CD4-positive, alpha-beta T cell treated with Interleukin-2 at 100 ng/mL for 4 hours (primary cell): ENCODE measurements at regions not wholly inside any gene's neighbourhood (a gene's known extent, or its start where the extent isn't known, plus 50 kb on each side); places are given as distances from the start of the nearest gene placed in this dataset.

Source experiments
- DNase-seq: peaks from one replicate; pipeline ENCODE4 v3.0.0-alpha.2; 2020; ENCODE audit warnings: low spot score

DNA sequence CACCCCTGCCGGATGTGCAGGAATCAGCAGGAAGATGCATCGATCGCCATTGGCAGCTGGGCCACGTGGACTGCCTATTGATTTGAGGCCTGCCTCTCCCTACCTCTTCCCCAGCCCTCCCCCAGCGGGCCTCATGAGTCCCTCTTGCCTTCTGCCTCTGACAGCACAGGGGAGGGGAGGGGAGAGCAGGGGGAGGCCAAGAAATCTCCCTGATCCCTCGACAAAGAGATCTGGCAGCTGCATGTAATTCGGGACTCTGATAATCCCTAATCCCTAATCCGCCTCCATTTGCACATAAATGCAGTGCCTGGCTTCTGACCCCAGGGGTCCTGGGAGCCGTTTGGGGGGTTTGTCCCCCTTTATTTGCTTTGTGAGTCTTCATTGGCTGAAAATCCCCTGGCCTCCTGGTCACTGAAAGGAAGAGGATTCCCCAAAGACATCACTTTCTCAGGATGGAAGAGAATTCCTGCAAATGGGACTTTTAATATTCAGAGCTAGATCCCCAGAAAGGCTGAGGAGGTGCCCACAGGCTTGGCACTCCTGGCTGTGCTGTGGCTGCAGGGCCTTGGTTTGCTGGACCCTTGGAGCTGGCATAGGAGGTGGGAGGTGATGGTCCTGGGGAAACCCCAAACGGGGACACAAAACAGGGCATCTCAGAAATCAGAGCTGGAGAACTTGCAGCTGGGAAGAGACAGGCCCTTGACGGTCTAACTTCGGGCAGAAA is 239.4 kb upstream of the POU3F1 start:
- DNase-seq, result no peak

DNA sequence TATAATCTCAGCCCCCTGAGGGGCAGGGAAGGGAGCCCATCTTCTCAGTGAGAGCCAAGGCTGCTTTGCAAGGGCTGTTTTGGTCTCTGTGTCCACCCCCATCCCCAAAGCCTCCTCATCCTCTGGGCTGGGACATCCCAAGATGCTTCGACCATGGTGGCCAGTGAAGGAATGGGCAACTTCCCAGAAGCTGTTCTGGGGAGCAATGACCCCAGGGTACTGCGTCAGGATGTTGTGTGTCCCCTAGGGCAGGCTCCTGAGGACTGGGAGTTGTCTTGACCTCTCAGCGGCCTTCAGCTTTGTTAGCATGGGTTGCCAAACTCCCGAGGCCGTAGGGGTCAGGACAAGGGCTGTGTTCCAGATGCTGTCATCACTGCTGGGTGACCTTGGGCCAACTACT is 238.4 kb upstream of the POU3F1 start:
- DNase-seq, result no peak

DNA sequence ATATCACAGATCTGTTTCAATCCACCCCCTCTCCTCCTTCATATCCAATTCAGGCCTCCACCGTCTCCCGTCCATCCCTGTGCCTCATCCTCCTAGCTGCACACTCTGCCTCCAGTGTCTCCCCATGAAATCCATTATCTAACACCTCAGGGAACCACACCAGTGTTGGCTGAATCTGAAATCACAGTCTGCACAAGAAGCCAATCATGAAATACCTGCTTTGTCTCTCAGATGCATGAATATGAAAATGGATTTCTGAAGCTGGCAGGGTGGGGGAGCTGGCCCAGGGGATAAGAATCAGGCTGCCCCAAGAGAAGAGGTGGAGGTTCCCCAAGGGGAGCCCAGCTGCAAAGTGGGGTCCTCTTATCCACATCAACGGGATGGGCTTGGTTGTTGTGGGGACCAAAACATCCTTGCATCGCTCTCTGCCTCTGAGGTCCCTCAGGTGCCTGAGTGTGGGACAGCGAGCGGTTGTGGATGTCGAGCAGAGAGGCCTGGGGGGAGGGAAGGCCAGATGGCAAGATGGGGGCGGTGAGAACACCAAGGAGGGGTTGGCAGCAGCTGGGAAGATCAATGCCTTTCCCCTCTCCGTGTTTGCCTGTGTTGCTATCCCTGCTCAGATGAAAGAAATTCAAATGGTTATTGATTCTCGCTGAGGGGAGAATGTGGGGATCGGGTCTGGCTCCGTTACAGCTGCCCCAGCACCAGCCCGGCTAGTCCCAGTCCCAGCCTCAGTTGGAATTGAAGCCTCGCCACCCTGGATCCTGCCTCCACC is 237.3 kb upstream of the POU3F1 start:
- no peak for DNase-seq

DNA sequence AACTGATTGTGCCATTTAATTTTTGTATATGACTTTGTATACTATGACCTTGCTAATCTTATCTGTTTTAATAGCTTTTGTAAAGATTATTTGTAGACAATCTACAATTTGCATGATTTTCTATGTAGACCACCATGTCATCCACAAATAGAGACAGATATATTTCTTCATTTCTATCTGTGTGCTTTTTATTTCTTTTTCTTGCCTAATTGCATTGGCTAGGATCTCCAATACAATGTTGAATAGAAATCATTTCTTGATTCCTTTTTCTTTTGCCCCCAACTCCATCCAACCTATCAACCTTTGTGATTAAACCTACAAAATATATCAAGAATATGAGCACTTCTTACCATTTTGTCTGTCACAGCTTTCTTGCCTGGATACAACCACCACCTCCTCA is 232.6 kb upstream of the POU3F1 start:
- no peak for DNase-seq

DNA sequence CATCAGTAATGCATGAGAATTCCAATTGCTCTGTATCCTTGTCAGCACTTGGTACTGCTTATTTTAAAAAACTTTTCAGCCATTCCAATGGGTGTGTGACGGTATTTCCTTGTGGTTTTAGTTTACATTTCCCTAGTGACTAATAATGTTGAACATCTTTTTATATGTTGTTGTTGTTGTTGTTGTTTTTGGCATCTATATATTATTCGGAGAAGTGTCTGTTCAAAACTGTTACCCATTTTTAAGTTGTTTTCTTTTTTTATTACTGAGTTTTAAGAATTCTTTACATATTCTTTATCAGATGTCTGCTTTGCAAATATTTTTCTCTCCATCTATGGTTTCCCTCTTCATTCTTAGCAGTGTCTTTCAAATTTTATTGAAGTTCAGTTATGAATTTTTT is 231.1 kb upstream of the POU3F1 start:
- DNase-seq, result no peak

DNA sequence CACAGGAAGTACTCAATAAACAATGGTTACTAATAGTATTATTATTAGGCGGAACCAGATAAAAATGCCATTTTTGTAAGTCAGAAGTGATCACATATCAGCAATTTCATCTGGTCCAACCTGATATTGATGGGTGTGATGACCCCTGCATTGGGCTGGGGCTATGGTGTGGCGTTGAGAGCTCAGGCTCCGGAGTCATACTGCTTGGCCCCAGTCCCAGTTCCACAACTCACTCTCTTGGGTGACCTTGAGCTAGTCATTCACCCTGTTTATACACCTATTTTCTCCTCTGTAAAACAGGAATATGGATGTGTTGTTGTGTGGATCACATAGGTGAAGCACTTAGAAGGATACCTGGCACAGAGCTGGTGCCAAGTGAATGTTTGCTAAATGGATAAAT is 229.4 kb upstream of the POU3F1 start:
- DNase-seq, result no peak

DNA sequence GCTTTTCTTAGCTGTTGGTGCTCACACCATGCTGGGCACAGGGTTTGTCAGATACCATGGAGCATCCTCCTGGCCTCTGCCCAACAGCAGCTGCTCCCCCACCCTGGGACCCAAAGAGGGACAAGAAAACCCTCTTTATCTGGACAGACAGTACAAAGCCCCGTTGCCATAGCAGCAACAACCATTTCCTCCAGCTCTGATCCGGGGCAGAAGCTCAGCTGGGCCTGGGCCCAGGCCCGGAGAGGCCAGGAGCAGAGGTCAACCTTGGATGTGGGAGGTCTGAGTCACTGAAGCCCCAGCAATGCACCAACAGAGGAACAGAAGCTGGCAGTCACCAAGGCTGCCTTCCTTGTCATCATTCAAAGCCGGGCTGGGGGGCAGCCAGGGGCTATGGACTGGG is 228.4 kb upstream of the POU3F1 start:
- no peak for DNase-seq

DNA sequence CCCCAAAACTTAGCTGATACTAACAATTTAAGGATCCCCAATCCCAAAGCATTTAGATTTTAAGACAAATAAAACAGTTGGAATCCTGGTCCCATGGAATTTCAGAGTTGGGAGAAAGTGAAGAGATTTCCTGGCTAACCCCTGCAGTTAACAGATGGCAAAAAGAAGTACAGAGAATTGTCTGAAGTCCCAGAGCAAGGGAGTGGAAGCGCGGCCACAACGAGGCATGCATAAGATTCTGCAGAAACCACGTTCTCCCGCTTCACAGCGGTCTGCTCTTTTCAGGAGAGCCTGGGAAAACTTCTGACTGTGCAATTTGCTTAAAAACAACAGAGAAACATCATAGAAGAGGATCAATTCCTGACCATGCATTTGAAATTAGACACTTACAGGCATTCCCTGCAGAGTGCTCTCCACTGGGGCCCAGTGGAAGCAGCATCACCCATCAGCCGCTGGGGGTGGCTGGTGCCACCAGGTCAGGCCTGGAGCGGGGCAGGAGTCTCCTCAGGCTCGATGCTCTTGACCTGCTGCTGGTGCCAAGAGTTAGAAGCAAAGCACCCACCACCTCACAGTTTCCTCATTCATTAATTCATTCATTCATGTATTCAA is 226.7 kb upstream of the POU3F1 start:
- DNase-seq, result no peak

DNA sequence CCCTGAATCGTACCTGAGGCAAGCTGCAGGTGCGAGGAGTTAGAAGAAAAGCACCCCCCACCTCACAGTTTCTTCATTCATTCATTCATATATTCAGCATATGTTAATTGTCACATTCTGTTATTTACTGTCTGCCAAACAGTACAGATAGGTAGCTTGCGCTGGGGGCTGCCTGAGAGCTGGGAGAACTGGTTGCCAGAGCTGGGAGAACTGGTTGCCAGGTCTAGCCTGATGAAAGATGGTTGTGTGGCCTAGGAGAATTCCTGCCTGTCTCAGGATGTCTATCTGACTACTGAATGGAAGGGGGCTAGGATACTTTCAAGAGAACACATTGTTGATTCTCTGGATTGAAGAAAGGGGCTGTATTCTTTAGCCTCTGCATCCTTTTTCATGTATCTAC is 225.9 kb upstream of the POU3F1 start:
- no peak for DNase-seq

DNA sequence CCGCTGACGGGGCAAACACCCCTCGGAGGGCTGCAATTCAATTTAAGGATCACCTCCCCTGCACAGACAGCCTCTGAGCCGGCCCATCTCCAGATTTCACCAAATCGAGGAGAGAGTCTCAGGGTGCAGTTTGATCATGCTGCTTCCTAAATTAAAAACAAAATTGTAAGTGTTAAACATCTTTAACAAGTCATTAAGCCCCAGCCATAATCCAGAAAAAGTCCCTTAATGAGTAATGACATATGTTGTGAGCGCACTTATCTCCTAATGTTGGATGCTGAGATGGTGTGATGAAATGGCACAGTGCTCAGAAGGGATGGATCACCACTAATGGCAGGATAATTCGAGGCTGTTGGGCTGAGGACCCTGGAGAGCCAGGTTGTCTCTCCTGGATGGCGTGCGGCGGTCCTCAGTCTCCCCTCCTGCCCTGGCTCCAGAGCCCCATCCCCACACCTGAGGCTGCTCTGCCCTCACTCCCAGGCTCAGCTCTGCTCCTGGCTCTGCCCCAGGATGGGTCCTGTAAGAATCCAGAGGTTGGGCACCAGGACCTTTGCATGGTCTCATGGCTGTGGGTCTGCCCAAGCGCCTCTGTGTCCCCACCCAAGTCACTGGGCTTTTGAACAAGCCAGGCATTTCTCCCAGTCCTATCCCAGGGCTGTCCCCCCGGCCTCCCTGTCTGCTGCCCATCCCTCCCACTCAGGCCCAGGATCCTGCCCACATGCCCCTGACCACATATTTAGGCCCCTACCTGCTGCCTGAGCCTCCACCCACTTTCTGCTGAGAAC is 224.4 kb upstream of the POU3F1 start:
- DNase-seq, result no peak

DNA sequence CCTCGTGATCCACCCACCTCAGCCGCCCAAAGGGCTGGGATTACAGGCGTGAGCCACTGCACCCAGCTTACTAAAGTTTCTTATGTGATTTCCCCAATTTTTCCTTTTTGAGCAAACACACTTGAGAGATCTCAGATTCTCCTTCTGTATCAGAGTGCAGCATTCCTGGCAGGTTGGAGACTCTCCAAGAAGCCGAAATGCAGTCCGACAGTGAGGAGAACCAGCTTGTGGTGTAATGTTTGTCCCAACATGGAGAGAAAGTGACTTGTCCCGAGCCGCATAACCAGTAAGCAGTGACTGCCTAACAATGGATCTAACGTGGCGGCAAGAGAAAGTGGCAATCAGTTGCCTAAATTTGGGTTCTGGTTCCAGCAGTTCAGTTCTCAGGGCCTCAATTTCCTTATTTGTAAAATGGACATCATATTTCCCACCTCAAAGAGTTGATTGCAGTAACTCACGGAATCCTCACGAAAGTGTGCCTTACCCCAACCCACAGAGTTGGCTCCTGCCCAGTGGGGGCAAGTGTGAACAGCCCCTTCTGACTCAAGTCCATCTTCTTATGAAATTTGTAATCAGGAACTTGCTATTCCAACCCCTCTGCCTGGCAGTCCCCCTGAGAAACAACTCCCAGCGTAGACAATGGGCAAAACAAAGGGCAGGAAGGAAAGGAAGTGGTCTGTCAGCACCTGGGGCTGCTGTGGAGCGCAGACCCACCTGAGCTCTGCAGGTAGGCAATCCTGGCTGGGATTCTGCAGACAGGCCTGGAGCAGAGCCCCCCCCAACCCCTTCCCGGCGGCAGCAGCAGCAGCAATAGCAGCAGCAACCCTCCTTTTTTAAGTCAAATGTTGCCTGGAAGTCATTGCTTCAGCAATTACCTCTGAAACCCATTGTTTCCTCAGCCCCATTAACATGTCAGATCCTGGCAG is 223.6 kb upstream of the POU3F1 start:
- DNase-seq, result no peak

DNA sequence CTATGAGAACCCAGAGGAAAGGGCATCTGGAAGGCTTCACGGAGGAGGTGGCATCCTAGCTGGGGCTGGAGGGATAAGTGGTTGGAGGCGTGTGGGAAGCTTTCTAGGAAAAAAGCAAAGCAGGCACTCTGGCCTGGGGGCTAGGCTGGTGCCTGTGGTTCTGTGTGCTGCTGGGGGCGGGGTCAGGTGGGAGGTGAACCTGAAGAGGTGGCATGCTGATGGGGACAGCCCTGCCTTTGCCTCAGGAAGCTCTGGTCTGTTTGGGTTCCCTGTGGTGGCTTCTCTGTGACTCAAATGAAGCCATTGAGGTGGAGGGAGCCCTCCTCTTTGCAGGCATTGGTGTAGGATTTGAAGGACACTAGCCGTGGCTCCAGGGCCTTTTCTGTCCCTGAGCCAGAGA is 221.6 kb upstream of the POU3F1 start:
- DNase-seq, result no peak

DNA sequence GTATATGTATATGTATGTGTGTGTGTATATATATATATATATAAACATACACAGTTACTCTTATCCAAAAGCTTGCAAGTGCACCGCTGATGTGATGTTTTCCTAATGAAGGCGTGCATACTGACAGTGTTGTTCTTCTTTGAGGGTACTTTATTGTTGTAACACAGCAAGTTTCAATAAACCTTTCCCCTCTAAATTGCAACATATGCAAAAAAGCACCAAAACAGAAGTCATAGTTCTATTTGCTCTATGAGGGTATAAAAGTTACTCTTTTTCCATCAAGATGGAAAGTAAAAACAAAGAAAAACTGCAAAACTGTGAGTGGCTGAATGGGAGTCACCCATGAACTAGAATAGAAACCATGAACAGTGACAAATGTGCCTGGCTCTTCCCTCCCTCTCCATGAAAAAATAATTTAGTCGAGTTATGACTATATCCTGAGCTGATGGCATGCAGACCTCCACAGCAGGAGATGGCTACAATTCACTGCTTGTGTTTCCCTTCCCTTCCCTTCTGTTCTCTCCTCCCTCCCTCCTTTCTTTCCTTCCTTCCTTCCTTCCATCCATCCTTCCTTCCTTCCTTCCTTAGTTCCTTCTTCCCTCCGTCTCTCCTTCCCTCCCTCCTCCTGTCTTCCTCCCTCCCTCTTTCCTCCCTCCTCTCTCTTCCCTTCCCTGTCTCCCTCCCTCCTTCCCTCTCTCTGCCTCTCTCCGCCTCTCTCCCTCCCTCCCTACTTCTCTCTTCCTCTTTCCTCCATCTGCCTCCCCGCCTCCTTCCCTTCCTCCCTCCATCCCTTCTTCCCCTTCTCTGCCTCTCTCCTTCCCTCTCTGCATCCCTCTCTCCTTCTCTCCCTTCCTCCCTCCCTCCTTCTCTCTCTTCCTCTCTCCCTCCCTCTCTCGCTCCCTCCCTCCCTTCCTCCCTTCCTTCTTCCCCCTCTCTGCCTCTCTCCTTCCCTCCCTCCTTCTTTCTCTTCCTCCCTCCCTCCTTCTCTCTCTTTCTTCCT is 220.7 kb upstream of the POU3F1 start:
- DNase-seq, result no peak

DNA sequence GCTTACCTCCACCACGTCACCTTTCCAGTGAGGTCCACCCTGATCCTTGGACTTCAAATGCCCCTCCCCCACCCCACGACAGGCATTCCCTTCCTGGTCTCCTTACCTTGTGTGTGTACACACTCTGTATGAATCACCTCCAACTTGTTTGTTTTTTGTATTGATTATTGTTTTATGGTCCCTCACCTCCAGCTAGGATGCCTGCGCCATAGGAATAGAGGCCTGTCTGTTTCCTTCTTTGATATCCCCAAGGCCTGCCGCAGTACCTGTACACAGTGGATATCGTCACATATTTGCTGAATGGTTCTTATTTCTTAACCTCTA is 219.6 kb upstream of the POU3F1 start:
- DNase-seq, result no peak

DNA sequence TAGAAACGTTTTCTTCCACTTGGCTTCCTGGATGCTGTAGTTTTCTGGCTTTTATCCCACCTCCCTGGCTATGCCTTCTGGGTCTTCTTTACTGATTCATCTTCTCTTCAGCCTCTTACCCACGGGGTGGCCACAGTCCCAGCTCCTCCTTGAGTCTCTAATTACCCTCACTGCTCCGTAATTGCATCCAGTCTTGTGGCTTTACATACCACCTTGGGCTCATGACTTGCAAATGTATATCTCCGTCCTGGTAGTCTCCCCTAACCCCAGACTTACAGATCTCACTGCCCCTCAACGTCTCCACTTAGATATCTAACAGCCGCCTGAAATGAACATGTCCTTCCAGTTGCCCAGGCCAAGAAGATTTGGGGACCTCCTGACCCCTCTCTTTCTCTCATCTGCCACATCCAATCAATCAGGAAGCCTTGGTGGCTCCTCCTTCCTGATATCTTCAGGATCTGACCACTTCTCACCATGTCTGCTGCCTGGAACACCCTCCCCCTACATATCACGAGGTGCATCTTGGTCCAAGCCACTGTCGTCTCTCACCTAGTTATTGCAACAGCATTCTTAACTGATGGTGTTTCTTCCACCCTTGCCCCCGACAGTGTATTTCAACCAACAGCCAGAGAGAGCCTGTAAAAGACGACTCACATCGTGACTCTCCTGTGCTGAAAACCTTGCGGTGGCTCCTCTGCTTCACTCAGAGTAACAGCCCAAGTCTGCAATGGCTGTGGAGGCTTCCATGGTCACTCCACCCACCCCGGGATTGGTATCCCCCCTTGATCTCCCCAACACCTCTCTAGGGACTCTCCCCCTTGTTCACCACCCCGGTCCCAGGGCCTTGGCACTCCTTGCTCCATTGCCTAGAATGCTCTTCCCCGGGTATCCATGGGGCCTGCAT is 219.0 kb upstream of the POU3F1 start:
- DNase-seq, result no peak

DNA sequence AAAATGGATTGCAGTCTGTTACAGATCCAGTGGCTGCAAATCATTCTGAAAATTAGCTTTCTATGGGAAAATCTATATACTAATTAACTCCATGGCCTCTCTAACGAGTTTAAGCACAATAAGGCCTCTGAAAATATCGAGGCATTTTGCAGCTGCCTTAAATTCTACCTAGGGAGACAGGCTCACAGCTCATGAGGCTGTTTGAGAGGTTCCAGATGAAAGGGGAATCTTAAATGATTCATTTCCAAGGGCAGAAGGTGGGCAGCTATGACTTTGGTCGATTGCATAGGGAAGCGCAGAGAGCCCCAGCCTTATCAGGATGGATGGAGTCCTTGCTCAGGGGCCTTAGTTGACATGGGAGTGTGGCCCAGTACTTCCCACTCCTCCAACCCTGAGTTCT is 216.8 kb upstream of the POU3F1 start:
- no peak for DNase-seq

DNA sequence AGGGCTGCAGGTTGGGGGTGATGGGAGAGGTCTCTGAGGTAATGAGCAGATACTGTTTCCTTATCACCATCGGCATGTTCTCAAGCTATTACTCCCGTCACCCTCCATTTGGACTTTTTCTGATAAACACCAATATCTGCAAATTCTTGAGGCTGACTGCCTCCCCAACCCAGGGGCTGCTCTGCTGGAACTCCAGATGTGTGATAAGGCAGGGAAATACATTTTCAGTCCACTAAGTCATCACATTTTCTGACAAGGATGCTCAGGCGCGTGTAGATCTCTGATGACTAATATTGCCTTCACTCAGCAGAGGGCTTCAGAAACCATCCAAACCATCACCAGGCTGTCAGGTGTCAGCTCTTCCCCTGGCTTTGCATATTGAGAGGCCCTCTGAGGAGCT is 215.0 kb upstream of the POU3F1 start:
- DNase-seq, result no peak

DNA sequence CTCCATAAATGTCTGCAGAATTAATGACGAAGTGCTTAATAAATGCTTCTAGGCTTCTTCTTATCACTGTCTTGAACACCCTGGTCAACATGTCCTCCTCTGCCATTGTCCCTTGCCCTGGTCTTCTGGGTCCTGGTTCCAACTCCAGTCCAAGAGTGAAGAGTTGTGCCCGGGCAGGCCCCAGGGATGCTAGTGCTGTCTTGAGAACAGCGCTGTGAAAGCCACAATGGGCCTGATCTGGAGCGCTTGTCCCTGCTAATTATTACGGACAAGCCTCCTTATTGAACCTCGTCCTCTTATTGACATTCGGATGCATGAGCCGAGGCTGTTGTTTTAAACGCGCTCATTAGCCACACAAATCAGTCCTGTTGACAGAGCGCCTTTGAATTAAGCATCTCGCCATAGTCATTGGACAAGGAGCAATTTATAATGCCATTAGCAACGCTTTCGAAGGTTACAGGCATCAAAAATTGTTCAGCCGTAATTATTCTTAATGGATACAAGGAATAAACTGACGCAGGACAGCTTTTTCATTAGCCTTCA is 211.6 kb upstream of the POU3F1 start:
- no peak for DNase-seq

DNA sequence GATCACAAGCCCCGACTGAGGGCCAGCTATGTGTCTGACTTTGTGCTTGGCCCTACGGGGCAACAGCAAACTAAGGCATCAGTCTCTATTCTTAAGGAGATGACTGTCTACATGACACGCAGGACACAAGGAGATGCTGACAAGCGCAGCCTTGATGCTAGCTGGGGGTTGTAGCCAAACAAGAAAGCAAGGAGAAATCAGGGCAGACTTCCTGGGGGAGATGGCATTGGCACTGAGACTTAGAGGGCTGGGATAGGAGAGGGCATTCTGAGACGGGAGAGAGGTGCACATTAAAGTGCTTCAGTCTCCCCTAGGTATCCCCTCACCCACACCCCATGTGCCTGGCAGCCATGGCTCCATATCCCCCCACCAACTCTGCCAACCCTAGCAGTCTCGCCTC is 210.8 kb upstream of the POU3F1 start:
- DNase-seq, result no peak
